ENCODE measurements at regions not wholly inside any gene's neighbourhood (a gene's known extent, or its start where the extent isn't known, plus 50 kb on each side); places are given as distances from the start of the nearest gene placed in this dataset.

DNA sequence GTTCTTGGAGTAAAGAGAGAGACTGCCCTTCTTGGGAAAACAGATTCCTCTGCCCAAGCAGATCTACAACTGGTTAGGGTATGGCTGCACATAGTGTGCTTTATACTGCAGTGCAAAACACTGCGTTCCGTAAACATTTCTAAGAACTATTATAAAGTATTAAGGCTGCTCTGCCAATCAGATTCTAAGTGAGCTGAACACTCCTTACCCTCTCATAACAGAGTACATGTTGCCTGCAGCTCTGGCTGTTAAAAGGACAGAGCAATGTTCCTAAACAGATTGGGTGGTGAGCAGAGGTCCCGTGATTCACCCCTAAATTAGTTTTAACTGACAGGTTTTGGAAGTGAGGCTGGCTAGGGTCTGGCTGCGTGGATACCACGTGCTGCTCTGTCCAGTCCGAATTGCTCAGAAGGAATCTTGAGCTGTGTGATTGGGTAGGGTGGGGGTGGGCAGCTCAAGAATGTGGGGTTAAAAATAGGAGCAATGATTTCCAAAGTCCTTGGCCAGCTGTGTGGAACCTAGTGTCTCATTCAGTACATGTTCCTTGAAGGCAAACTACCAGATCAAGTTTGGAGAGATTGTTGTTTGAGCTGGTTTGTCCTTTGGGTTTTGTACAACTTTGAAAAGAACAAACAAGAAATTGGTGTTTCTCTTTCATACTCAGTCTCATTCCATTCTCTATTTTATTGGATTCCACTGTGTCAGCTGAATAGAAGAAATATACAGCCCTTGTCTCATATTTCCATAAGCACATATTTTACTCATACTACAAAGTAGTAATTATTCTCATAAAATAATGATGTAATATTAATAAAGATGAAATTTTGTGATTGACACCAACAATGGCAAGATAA, 497.6 kb upstream of the CD180 start:
- no peak overlapping the region for H3K27ac ChIP-seq (ENCODE audit: low read depth, low read length)
- H3K18ac ChIP-seq (ENCODE audit: low read length), result no peak overlapping the region
- peaks cover 0 to 4% of the 10 kb centered on the region in 2 experiments for H3K4me1 ChIP-seq (ENCODE audit: control insufficient read depth in 1 of 2, insufficient read depth in 2 of 2, low read length in 2 of 2)
- no peak overlapping the region for H2BK5ac ChIP-seq (ENCODE audit: low read depth, low read length, poor library complexity)
- no peak overlapping the region for H3K9ac ChIP-seq (ENCODE audit: low read length)
- DNase-seq, result no peak
- no peak overlapping the region for H3K14ac ChIP-seq (ENCODE audit: low read length)
- H4K91ac ChIP-seq (ENCODE audit: low read depth, low read length), result no peak overlapping the region
- no peak overlapping the region for H2AK5ac ChIP-seq (ENCODE audit: low read length)
- no peaks in the 10 kb centered on the region for H3K36me3 ChIP-seq (ENCODE audit: control insufficient read depth in 1 of 2, insufficient read depth in 2 of 2, low read length in 2 of 2)
- H3K9me3 ChIP-seq (ENCODE audit: insufficient read depth, low read depth, low read length), result no peaks in the 10 kb centered on the region
- H2AFZ ChIP-seq (ENCODE audit: insufficient read depth, low read length, poor library complexity), result no peak overlapping the region
- no peak overlapping the region for H2BK120ac ChIP-seq (ENCODE audit: insufficient read depth, low read length, poor library complexity)
- H2BK12ac ChIP-seq (ENCODE audit: low read length), result no peak overlapping the region
- WGBS (ENCODE audit: extremely low coverage, insufficient coverage, insufficient read length), result no CpG with 5 or more reads among the region's 6 CpGs
- no peaks in the 10 kb centered on the region for H3K27me3 ChIP-seq (ENCODE audit: insufficient read depth, low read length)
- H3K4me2 ChIP-seq (ENCODE audit: low read length), result no peak overlapping the region
- H3K4me3 ChIP-seq (ENCODE audit: low read depth, low read length), result no peak overlapping the region
- no peak overlapping the region for H3K23ac ChIP-seq (ENCODE audit: low read length)
- no peak overlapping the region for H4K12ac ChIP-seq (ENCODE audit: low read depth, low read length)
- no peaks in the 10 kb centered on the region for H3K79me2 ChIP-seq (ENCODE audit: control insufficient read depth, insufficient read depth, low read length, poor library complexity)
- H3K79me1 ChIP-seq (ENCODE audit: low read length), result no peaks in the 10 kb centered on the region
- H3K4ac ChIP-seq (ENCODE audit: low read depth, low read length), result no peak overlapping the region
- no peak overlapping the region for H4K8ac ChIP-seq (ENCODE audit: low read depth, low read length)

DNA sequence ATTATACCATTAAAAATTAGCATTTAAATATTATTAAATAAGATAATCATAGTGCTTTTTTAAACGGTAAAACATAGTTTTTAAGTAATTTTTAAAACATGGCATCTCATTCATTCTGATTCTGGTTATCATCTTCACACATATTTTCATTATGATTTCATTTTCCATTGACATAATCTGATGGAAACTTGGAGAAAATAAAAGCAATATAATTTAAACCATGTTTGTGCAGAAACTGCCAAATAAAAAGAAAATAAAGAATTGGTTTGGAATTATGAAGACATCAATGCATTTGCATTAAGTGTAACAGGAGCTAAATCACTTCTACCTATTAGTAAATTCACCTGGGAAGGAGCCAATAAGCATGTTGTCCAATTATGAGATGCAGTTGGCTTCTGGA, 490.1 kb upstream of the CD180 start:
- Histone ChIP-seq H4K12ac (ENCODE audit: low read depth, low read length) (no peak overlapping the region), H3K4me1 (ENCODE audit: control insufficient read depth in 1 of 2, insufficient read depth in 2 of 2, low read length in 2 of 2) (no peaks in the 10 kb centered on the region), H3K4me3 (ENCODE audit: low read depth, low read length) (no peak overlapping the region), H3K9ac (ENCODE audit: low read length) (no peak overlapping the region), H4K91ac (ENCODE audit: low read depth, low read length) (no peak overlapping the region), H2BK5ac (ENCODE audit: low read depth, low read length, poor library complexity) (no peak overlapping the region), H3K14ac (ENCODE audit: low read length) (no peak overlapping the region), H3K79me2 (ENCODE audit: control insufficient read depth, insufficient read depth, low read length, poor library complexity) (no peaks in the 10 kb centered on the region), H3K4me2 (ENCODE audit: low read length) (no peak overlapping the region), H3K18ac (ENCODE audit: low read length) (no peak overlapping the region), H2AFZ (ENCODE audit: insufficient read depth, low read length, poor library complexity) (no peak overlapping the region), H3K4ac (ENCODE audit: low read depth, low read length) (no peak overlapping the region), H3K9me3 (ENCODE audit: insufficient read depth, low read depth, low read length) (no peaks in the 10 kb centered on the region), H3K27ac (ENCODE audit: low read depth, low read length) (no peak overlapping the region), H3K79me1 (ENCODE audit: low read length) (no peaks in the 10 kb centered on the region), H2BK120ac (ENCODE audit: insufficient read depth, low read length, poor library complexity) (no peak overlapping the region), H3K36me3 (ENCODE audit: control insufficient read depth in 1 of 2, insufficient read depth in 2 of 2, low read length in 2 of 2) (no peaks in the 10 kb centered on the region), H3K27me3 (ENCODE audit: insufficient read depth, low read length) (no peaks in the 10 kb centered on the region), H2BK12ac (ENCODE audit: low read length) (no peak overlapping the region), H3K23ac (ENCODE audit: low read length) (no peak overlapping the region), H4K8ac (ENCODE audit: low read depth, low read length) (no peak overlapping the region), H2AK5ac (ENCODE audit: low read length) (no peak overlapping the region)
- no peak for DNase-seq
- no CpG with 5 or more reads among the region's 1 CpG for WGBS (ENCODE audit: extremely low coverage, insufficient coverage, insufficient read length)

DNA sequence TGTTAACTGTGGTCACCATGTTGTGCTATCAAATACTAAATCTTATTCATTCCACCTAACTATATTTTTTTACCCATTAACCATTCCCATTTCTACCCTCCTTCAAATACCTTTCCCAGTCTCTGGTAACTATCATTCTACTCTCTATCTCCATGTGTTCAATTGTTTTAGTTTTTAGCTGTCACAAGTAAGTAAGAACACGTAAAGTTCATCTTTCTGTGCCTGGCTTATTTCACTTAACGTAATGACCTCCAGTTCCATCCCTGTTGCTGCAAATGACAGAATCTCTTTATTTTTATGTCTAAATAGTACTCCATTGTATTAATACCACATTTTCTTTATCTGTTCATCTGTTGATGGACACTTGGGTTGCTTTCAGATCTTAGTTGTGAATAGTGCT, 485.1 kb upstream of the CD180 start:
- Histone ChIP-seq H3K4me1 (ENCODE audit: control insufficient read depth in 1 of 2, insufficient read depth in 2 of 2, low read length in 2 of 2) (peaks cover 0 to 2% of the 10 kb centered on the region in 2 experiments), H4K91ac (ENCODE audit: low read depth, low read length) (no peak overlapping the region), H2BK12ac (ENCODE audit: low read length) (no peak overlapping the region), H2AFZ (ENCODE audit: insufficient read depth, low read length, poor library complexity) (no peak overlapping the region), H3K9me3 (ENCODE audit: insufficient read depth, low read depth, low read length) (no peaks in the 10 kb centered on the region), H3K4ac (ENCODE audit: low read depth, low read length) (no peak overlapping the region), H4K8ac (ENCODE audit: low read depth, low read length) (no peak overlapping the region), H3K36me3 (ENCODE audit: control insufficient read depth in 1 of 2, insufficient read depth in 2 of 2, low read length in 2 of 2) (no peaks in the 10 kb centered on the region), H3K23ac (ENCODE audit: low read length) (no peak overlapping the region), H2BK5ac (ENCODE audit: low read depth, low read length, poor library complexity) (no peak overlapping the region), H3K9ac (ENCODE audit: low read length) (no peak overlapping the region), H2BK120ac (ENCODE audit: insufficient read depth, low read length, poor library complexity) (no peak overlapping the region), H2AK5ac (ENCODE audit: low read length) (no peak overlapping the region), H3K79me1 (ENCODE audit: low read length) (no peaks in the 10 kb centered on the region), H3K4me3 (ENCODE audit: low read depth, low read length) (no peak overlapping the region), H4K12ac (ENCODE audit: low read depth, low read length) (no peak overlapping the region), H3K27me3 (ENCODE audit: insufficient read depth, low read length) (no peaks in the 10 kb centered on the region), H3K4me2 (ENCODE audit: low read length) (no peak overlapping the region), H3K79me2 (ENCODE audit: control insufficient read depth, insufficient read depth, low read length, poor library complexity) (no peaks in the 10 kb centered on the region), H3K14ac (ENCODE audit: low read length) (no peak overlapping the region), H3K18ac (ENCODE audit: low read length) (no peak overlapping the region), H3K27ac (ENCODE audit: low read depth, low read length) (no peak overlapping the region)
- WGBS (ENCODE audit: extremely low coverage, insufficient coverage, insufficient read length), result no CpG with 5 or more reads among the region's 2 CpGs
- no peak for DNase-seq

DNA sequence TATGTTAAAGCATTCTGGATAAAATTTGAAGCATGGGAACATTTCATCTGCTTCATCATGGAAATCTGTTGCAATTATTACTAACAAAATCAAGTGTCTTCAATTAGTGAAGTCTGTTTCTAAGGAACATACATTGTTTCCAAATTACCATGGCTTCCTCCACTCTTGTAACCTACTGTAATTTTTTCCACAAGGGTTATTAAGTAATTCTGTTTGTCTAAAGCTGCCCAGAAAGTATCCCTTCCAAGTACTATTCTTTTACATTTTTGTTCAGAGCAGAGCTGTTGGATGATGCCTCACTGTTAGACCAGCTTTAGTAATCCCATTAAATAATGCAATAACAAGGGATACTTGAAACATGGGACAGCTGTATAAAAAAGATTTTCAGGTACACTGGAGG, 483.5 kb upstream of the CD180 start:
- no peak overlapping the region for H3K4ac ChIP-seq (ENCODE audit: low read depth, low read length)
- H3K79me2 ChIP-seq (ENCODE audit: control insufficient read depth, insufficient read depth, low read length, poor library complexity), result no peaks in the 10 kb centered on the region
- H4K12ac ChIP-seq (ENCODE audit: low read depth, low read length), result no peak overlapping the region
- peaks cover 0 to 2% of the 10 kb centered on the region in 2 experiments for H3K4me1 ChIP-seq (ENCODE audit: control insufficient read depth in 1 of 2, insufficient read depth in 2 of 2, low read length in 2 of 2)
- no peak overlapping the region for H3K4me3 ChIP-seq (ENCODE audit: low read depth, low read length)
- no peaks in the 10 kb centered on the region for H3K79me1 ChIP-seq (ENCODE audit: low read length)
- H4K91ac ChIP-seq (ENCODE audit: low read depth, low read length), result no peak overlapping the region
- H3K4me2 ChIP-seq (ENCODE audit: low read length), result no peak overlapping the region
- H3K36me3 ChIP-seq (ENCODE audit: control insufficient read depth in 1 of 2, insufficient read depth in 2 of 2, low read length in 2 of 2), result no peaks in the 10 kb centered on the region
- H3K18ac ChIP-seq (ENCODE audit: low read length), result no peak overlapping the region
- no peak overlapping the region for H2BK120ac ChIP-seq (ENCODE audit: insufficient read depth, low read length, poor library complexity)
- H3K23ac ChIP-seq (ENCODE audit: low read length), result no peak overlapping the region
- no peak overlapping the region for H3K27ac ChIP-seq (ENCODE audit: low read depth, low read length)
- no peak for DNase-seq
- no peak overlapping the region for H2AK5ac ChIP-seq (ENCODE audit: low read length)
- H3K14ac ChIP-seq (ENCODE audit: low read length), result no peak overlapping the region
- no peak overlapping the region for H2AFZ ChIP-seq (ENCODE audit: insufficient read depth, low read length, poor library complexity)
- H4K8ac ChIP-seq (ENCODE audit: low read depth, low read length), result no peak overlapping the region
- no peak overlapping the region for H2BK12ac ChIP-seq (ENCODE audit: low read length)
- H3K9ac ChIP-seq (ENCODE audit: low read length), result no peak overlapping the region
- H2BK5ac ChIP-seq (ENCODE audit: low read depth, low read length, poor library complexity), result no peak overlapping the region
- H3K27me3 ChIP-seq (ENCODE audit: insufficient read depth, low read length), result no peaks in the 10 kb centered on the region
- H3K9me3 ChIP-seq (ENCODE audit: insufficient read depth, low read depth, low read length), result no peaks in the 10 kb centered on the region
